ENCODE measurements at regions not wholly inside any gene's neighbourhood (a gene's known extent, or its start where the extent isn't known, plus 50 kb on each side); places are given as distances from the start of the nearest gene placed in this dataset.

DNA sequence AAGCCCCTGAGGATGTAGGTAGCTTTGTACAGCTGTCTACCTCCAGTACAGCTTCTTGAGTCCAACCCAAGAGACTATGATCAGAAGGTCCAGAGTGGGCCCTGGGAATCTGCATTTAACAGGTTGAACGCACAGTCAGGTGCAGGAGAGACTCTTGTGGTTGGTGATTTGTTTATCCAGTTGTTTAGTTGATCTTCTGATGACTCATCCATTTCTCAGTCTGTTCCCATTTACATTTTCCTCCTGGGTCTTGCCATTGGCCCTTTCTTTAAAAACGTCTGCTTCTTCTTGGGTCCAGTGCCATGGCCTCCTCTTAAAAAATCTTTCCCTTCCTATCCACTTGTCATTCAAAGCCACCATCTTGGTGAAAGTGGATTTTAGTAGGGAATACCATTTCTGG, 734.2 kb downstream of the MED13L start:
- Histone ChIP-seq H3K9me2 (replicated peaks; ENCODE audit: low read depth, low read length) (no peaks in the 10 kb centered on the region), H3K4me2 (ENCODE audit: low read depth, low read length, poor library complexity, severe bottlenecking) (no peak overlapping the region), H4K20me1 (ENCODE audit: insufficient read depth, low read length, poor library complexity, severe bottlenecking) (no peaks in the 10 kb centered on the region), H3K27me3 (ENCODE audit: insufficient read depth, low read length, poor library complexity, severe bottlenecking) (no peaks in the 10 kb centered on the region), H3K4me3 (ENCODE audit: low read length, poor library complexity, severe bottlenecking) (no peak overlapping the region), H3K4me1 (ENCODE audit: insufficient read depth, low read length, poor library complexity, severe bottlenecking) (no peaks in the 10 kb centered on the region), H3K79me2 (ENCODE audit: insufficient read depth, low read length) (no peaks in the 10 kb centered on the region), H3K9ac (ENCODE audit: low read depth, low read length, poor library complexity, severe bottlenecking) (no peak overlapping the region), H3K36me3 (ENCODE audit: insufficient read depth, low read length) (no peaks in the 10 kb centered on the region), H2AFZ (ENCODE audit: low read length) (no peak overlapping the region), H3F3A (ENCODE audit: low read depth) (no peaks in the 10 kb centered on the region), H3K9me3 (ENCODE audit: insufficient read depth, low read depth, low read length) (peaks cover 9% of the 10 kb centered on the region; the same call in 1 of the 2 replicates)
- TF ChIP-seq, protein P1, sequence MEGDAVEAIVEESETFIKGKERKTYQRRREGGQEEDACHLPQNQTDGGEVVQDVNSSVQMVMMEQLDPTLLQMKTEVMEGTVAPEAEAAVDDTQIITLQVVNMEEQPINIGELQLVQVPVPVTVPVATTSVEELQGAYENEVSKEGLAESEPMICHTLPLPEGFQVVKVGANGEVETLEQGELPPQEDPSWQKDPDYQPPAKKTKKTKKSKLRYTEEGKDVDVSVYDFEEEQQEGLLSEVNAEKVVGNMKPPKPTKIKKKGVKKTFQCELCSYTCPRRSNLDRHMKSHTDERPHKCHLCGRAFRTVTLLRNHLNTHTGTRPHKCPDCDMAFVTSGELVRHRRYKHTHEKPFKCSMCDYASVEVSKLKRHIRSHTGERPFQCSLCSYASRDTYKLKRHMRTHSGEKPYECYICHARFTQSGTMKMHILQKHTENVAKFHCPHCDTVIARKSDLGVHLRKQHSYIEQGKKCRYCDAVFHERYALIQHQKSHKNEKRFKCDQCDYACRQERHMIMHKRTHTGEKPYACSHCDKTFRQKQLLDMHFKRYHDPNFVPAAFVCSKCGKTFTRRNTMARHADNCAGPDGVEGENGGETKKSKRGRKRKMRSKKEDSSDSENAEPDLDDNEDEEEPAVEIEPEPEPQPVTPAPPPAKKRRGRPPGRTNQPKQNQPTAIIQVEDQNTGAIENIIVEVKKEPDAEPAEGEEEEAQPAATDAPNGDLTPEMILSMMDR (conservative IDR thresholded peaks at IDR 0.05; ENCODE audit: low read length): no peak
- TF ChIP-seq EZH2phosphoT487 (IDR thresholded peaks at IDR 0.05; ENCODE audit: borderline replicate concordance): no peak

DNA sequence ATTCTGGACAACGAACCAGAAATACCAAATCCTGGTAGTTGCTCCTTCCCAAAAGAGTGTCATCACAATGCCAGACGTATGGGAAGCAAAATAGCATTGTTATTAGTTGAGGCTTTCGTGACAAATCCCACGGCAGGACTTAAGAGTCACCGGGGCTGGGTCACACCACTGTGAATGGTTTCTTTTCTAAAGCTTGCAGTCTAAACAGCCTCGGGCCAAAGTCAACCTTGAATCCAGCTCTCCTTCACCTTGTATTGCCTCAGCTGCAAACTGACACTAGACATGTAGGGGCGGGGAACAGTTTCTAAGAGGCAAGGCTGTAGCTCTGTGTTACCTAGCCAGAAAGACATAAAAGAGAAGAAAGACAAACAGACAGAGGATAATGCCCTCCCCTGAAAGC, 734.8 kb downstream of the MED13L start:
- Histone ChIP-seq H3K9ac (ENCODE audit: low read depth, low read length, poor library complexity, severe bottlenecking) (no peak overlapping the region), H3K27me3 (ENCODE audit: insufficient read depth, low read length, poor library complexity, severe bottlenecking) (no peaks in the 10 kb centered on the region), H3K4me3 (ENCODE audit: low read length, poor library complexity, severe bottlenecking) (no peak overlapping the region), H4K20me1 (ENCODE audit: insufficient read depth, low read length, poor library complexity, severe bottlenecking) (no peaks in the 10 kb centered on the region), H3K4me1 (ENCODE audit: insufficient read depth, low read length, poor library complexity, severe bottlenecking) (no peaks in the 10 kb centered on the region), H3K4me2 (ENCODE audit: low read depth, low read length, poor library complexity, severe bottlenecking) (no peak overlapping the region), H3K36me3 (ENCODE audit: insufficient read depth, low read length) (no peaks in the 10 kb centered on the region), H3K9me3 (ENCODE audit: insufficient read depth, low read depth, low read length) (peaks cover 9% of the 10 kb centered on the region; the same call in 1 of the 2 replicates), H2AFZ (ENCODE audit: low read length) (no peak overlapping the region), H3K79me2 (ENCODE audit: insufficient read depth, low read length) (no peaks in the 10 kb centered on the region), H3F3A (ENCODE audit: low read depth) (no peaks in the 10 kb centered on the region), H3K9me2 (replicated peaks; ENCODE audit: low read depth, low read length) (no peaks in the 10 kb centered on the region)
- TF ChIP-seq, protein P1 (conservative IDR thresholded peaks at IDR 0.05; ENCODE audit: low read length): no peak
- no peak for TF ChIP-seq EZH2phosphoT487 (IDR thresholded peaks at IDR 0.05; ENCODE audit: borderline replicate concordance)

DNA sequence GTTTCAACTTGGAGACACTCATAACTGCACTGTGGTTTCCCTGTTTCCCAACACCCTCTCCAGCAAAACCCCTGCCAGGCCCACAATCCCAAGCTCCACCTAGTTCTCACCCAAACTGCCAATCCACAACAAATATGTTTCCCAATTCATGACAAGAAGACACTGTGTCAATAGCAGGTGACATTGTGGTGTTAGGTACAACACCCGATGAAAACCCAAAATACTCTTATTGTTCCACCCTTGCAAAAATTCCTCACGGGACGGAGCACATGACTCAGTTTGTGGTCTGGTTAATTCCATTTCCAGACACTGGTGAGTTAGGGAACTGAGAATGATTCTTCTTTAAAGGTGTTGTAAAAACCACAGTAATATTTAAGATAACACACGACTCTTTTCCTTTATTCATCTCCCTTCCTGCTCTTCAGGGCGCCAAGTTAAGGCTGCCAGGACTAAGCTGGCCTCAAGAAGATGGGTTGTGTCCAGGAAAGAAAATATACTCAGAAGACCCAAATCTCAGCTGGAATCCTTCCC, 735.5 kb downstream of the MED13L start:
- no peaks in the 10 kb centered on the region for H3K9me2 ChIP-seq (replicated peaks; ENCODE audit: low read depth, low read length)
- no peak overlapping the region for H3K4me2 ChIP-seq (ENCODE audit: low read depth, low read length, poor library complexity, severe bottlenecking)
- H3K27me3 ChIP-seq (ENCODE audit: insufficient read depth, low read length, poor library complexity, severe bottlenecking): no peaks in the 10 kb centered on the region
- no peaks in the 10 kb centered on the region for H3F3A ChIP-seq (ENCODE audit: low read depth)
- TF ChIP-seq EZH2phosphoT487 (IDR thresholded peaks at IDR 0.05; ENCODE audit: borderline replicate concordance): no peak
- TF ChIP-seq, protein P1 (conservative IDR thresholded peaks at IDR 0.05; ENCODE audit: low read length): no peak
- no peak overlapping the region for H3K4me3 ChIP-seq (ENCODE audit: low read length, poor library complexity, severe bottlenecking)
- no peak overlapping the region for H2AFZ ChIP-seq (ENCODE audit: low read length)
- no peaks in the 10 kb centered on the region for H4K20me1 ChIP-seq (ENCODE audit: insufficient read depth, low read length, poor library complexity, severe bottlenecking)
- peaks cover 9% of the 10 kb centered on the region; the same call in 1 of the 2 replicates for H3K9me3 ChIP-seq (ENCODE audit: insufficient read depth, low read depth, low read length)
- H3K9ac ChIP-seq (ENCODE audit: low read depth, low read length, poor library complexity, severe bottlenecking): no peak overlapping the region
- H3K79me2 ChIP-seq (ENCODE audit: insufficient read depth, low read length): no peaks in the 10 kb centered on the region
- H3K4me1 ChIP-seq (ENCODE audit: insufficient read depth, low read length, poor library complexity, severe bottlenecking): no peaks in the 10 kb centered on the region
- H3K36me3 ChIP-seq (ENCODE audit: insufficient read depth, low read length): no peaks in the 10 kb centered on the region

Data from Loucy (cell line).